SK-N-SH treated with all-trans-retinoic acid at 6 μM for 48 hours (cell line): ENCODE measurements at regions not wholly inside any gene's neighbourhood (a gene's known extent, or its start where the extent isn't known, plus 50 kb on each side); places are given as distances from the start of the nearest gene placed in this dataset.

Experiments
- ATAC-seq: fragments of 200-7000 bp; cut with Tn5 transposase; 3 replicates; pipeline ENCODE4 v1.9.1; 2020; ENCODE audit warnings: mild to moderate bottlenecking, moderate library complexity
- ARNTL ChIP-seq: fragments of 450-650 bp; formaldehyde crosslinking; IDR thresholded peaks from 2 replicates; pipeline ENCODE4 v1.5.0; 2020; ENCODE audit warnings: low read depth, mild to moderate bottlenecking, moderate library complexity, borderline replicate concordance
- BACH2 ChIP-seq: fragments of 250-450 bp; sonication (Bioruptor Pico); IDR thresholded peaks from 2 replicates; pipeline ENCODE4 v1.9.0; 2021; ENCODE audit warnings: mild to moderate bottlenecking, borderline replicate concordance
- CREB5 ChIP-seq: fragments of 250-450 bp; sonication (Bioruptor Pico); IDR thresholded peaks from 2 replicates; pipeline ENCODE4 v1.5.1; 2020; ENCODE audit warnings: low read depth, mild to moderate bottlenecking, moderate library complexity
- CSDC2 ChIP-seq: fragments of 250-450 bp; sonication (Bioruptor Pico); IDR thresholded peaks from 2 replicates; pipeline ENCODE4 v1.5.0; 2020; ENCODE audit warnings: mild to moderate bottlenecking, moderate library complexity
- CSRNP3 ChIP-seq: fragments of 250-450 bp; sonication (Bioruptor Pico); IDR thresholded peaks from 2 replicates; pipeline ENCODE4 v1.5.1; 2021; ENCODE audit warnings: mild to moderate bottlenecking, moderate library complexity
- ESRRG ChIP-seq: fragments of 250-450 bp; sonication (Bioruptor Pico); IDR thresholded peaks from 2 replicates; pipeline ENCODE4 v1.6.1; 2021; ENCODE audit warnings: mild to moderate bottlenecking
- GLIS3 ChIP-seq: fragments of 250-450 bp; sonication (Bioruptor Pico); IDR thresholded peaks from 2 replicates; pipeline ENCODE4 v1.5.0; 2020; ENCODE audit warnings: mild to moderate bottlenecking, moderate library complexity
- ISL1 ChIP-seq: fragments of 250-450 bp; sonication (Bioruptor Pico); IDR thresholded peaks from 2 replicates; pipeline ENCODE4 v2.1.2; 2022; ENCODE audit warnings: mild to moderate bottlenecking, moderate library complexity
- OSR1 ChIP-seq: fragments of 250-450 bp; sonication (Bioruptor Pico); IDR thresholded peaks from 2 replicates; pipeline ENCODE4 v1.8.0; 2022; ENCODE audit warnings: moderate library complexity, mild to moderate bottlenecking, inconsistent platforms
- PATZ1 ChIP-seq: fragments of 250-450 bp; sonication (Bioruptor Pico); IDR thresholded peaks from 2 replicates; pipeline ENCODE4 v1.8.0; 2020; ENCODE audit warnings: mild to moderate bottlenecking, moderate library complexity, borderline replicate concordance
- POU6F1 ChIP-seq: fragments of 250-450 bp; sonication (Bioruptor Pico); IDR thresholded peaks from 2 replicates; pipeline ENCODE4 v1.8.0; 2021; ENCODE audit warnings: low read depth, mild to moderate bottlenecking, moderate library complexity, borderline replicate concordance
- PPARA ChIP-seq: fragments of 250-450 bp; sonication (Bioruptor Pico); IDR thresholded peaks from 2 replicates; pipeline ENCODE4 v1.5.0; 2020; ENCODE audit warnings: mild to moderate bottlenecking, borderline replicate concordance
- SNAI2 ChIP-seq: fragments of 250-450 bp; sonication (Bioruptor Pico); IDR thresholded peaks from 2 replicates; pipeline ENCODE4 v1.5.0; 2020; ENCODE audit warnings: mild to moderate bottlenecking, moderate library complexity
- TCF4 ChIP-seq: fragments of 250-450 bp; sonication (Bioruptor Pico); IDR thresholded peaks from 2 replicates; pipeline ENCODE4 v1.8.0; 2021; ENCODE audit warnings: mild to moderate bottlenecking, moderate library complexity, borderline replicate concordance
- TOX ChIP-seq: fragments of 250-450 bp; sonication (Bioruptor Pico); IDR thresholded peaks from 2 replicates; pipeline ENCODE4 v1.8.0; 2021; ENCODE audit warnings: mild to moderate bottlenecking, moderate library complexity, borderline replicate concordance
- TSHZ2 ChIP-seq: fragments of 250-450 bp; sonication (Bioruptor Pico); IDR thresholded peaks from 2 replicates; pipeline ENCODE4 v1.5.0; 2020; ENCODE audit warnings: mild to moderate bottlenecking, moderate library complexity
- ZC3H10 ChIP-seq: fragments of 250-450 bp; sonication (Bioruptor Pico); IDR thresholded peaks from 2 replicates; pipeline ENCODE4 v1.5.1; 2021; ENCODE audit warnings: mild to moderate bottlenecking, moderate library complexity
- ZFP3 ChIP-seq: fragments of 250-450 bp; sonication (Bioruptor Pico); IDR thresholded peaks from 2 replicates; pipeline ENCODE4 v1.5.0; 2020; ENCODE audit warnings: mild to moderate bottlenecking, moderate library complexity
- ZFP30 ChIP-seq: fragments of 450-650 bp; formaldehyde crosslinking; IDR thresholded peaks from 2 replicates; pipeline ENCODE4 v1.5.0; 2022; ENCODE audit warnings: mild to moderate bottlenecking, moderate library complexity
- ZNF565 ChIP-seq: fragments of 450-650 bp; formaldehyde crosslinking; conservative IDR thresholded peaks from 2 replicates; pipeline ENCODE4 v1.5.0; 2020; ENCODE audit warnings: low read depth, mild to moderate bottlenecking, moderate library complexity
- ZNF70 ChIP-seq: fragments of 450-650 bp; formaldehyde crosslinking; IDR thresholded peaks from 2 replicates; pipeline ENCODE4 v1.5.0; 2020; ENCODE audit warnings: mild to moderate bottlenecking, moderate library complexity
- ZNF8 ChIP-seq: fragments of 450-650 bp; formaldehyde crosslinking; IDR thresholded peaks from 2 replicates; pipeline ENCODE4 v1.5.0; 2020; ENCODE audit warnings: mild to moderate bottlenecking, moderate library complexity

- peak; percentile 87 for ATAC-seq
- 0 out of 2 replicates have a peak, but pooled peaks have one; percentile 43 for TF ChIP-seq ZNF565 (CRISPR knock-in tag)
- TF ChIP-seq ESRRG, result no peak
- no peak for TF ChIP-seq BACH2 (CRISPR knock-in tag)
- peak; percentile 94 for TF ChIP-seq TCF4 (CRISPR knock-in tag)
- TF ChIP-seq ZFP3 (CRISPR knock-in tag), result no peak
- TF ChIP-seq CSRNP3 (CRISPR knock-in tag), result 0 out of 2 replicates have a peak, but pooled peaks have one; percentile 25
- TF ChIP-seq TSHZ2 (CRISPR knock-in tag), result 0 out of 2 replicates have a peak, but pooled peaks have one; percentile 23
- TF ChIP-seq ISL1 (CRISPR knock-in tag), result 0 out of 2 replicates have a peak, but pooled peaks have one; percentile 7
- TF ChIP-seq, all 23 proteins: peak for 5
These were observed 169.2 kb upstream of the ADAMTS9 start for GRCh38 chr3:64856977-64857516.

- TF ChIP-seq ZNF565 (CRISPR knock-in tag) (no peak), ZNF70 (CRISPR knock-in tag) (no peak), PATZ1 (CRISPR knock-in tag) (no peak), CSDC2 (CRISPR knock-in tag) (no peak), OSR1 (CRISPR knock-in tag) (no peak), ZFP3 (CRISPR knock-in tag) (no peak), CREB5 (no peak), BACH2 (CRISPR knock-in tag) (no peak), TCF4 (CRISPR knock-in tag) (no peak), TOX (CRISPR knock-in tag) (no peak)
- ATAC-seq, result no peak
These were observed 168.3 kb upstream of the ADAMTS9 start for GRCh38 chr3:64856106-64856505.

- TF ChIP-seq TCF4 (CRISPR knock-in tag) (no peak), CSDC2 (CRISPR knock-in tag) (no peak), ZFP30 (no peak), ESRRG (no peak), CSRNP3 (CRISPR knock-in tag) (no peak), BACH2 (CRISPR knock-in tag) (no peak), ZNF70 (CRISPR knock-in tag) (no peak), ZC3H10 (CRISPR knock-in tag) (no peak), ARNTL (CRISPR knock-in tag) (no peak), POU6F1 (CRISPR knock-in tag) (no peak), ZNF8 (no peak), OSR1 (CRISPR knock-in tag) (no peak), PPARA (no peak), TOX (CRISPR knock-in tag) (no peak), ISL1 (CRISPR knock-in tag) (no peak), SNAI2 (CRISPR knock-in tag) (no peak), CREB5 (no peak), GLIS3 (CRISPR knock-in tag) (no peak)
- TF ChIP-seq, all 23 proteins: peak for 0
- no peak for ATAC-seq
These were observed 165.7 kb upstream of the ADAMTS9 start for GRCh38 chr3:64853456-64853855.
